ENCODE measurements at regions not wholly inside any gene's neighbourhood (a gene's known extent, or its start where the extent isn't known, plus 50 kb on each side); places are given as distances from the start of the nearest gene placed in this dataset.
"Not testable (repeated sequence)": the region's sequence is repeated elsewhere in the genome, so short reads cannot be mapped to it uniquely, and the experiment has no call there.

DNA sequence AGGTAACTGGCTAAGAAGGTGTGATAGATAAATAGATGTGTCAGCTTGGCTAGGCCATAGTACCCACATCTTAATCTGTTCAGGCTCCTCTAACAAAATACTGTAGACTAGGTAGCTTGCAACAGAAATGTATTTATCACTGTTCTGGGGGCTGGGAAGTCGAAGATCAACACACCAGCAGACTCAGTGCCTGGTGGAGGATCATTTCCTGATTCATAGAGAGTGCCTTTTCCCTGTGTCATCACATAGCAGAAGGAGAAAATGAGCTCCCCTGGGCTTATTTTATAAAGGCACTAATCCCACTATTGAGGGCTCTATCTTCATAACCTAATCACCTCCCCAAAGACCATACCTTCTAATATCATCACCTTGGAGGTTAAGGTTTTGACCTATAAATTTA, 532.7 kb upstream of the OLFM3 start:
- no peak for DNase-seq (ENCODE audit: low spot score)

GRCh38 chr1:102500758-102501157, 504.0 kb upstream of the OLFM3 start:
- DNase-seq (ENCODE audit: low spot score) = no peak

DNA sequence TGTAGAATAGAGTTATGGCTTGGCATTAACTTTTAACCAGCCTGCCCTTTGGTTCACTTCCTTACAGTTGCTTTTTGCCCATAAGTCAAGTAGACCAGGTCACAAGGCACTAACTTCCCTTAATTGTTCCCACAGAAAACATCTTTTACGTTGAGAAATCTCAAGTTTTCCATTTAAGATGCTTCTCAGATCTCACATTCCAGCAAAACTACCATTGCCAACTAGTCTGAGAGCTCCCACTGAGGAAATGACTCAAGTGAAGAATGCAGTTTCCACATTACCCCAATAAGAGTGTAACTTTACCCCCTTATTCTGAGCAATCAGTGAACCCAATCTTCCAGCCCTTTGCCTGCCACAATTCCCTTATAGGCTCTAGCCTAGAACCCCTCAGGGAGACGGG, 502.2 kb upstream of the OLFM3 start:
- no peak for DNase-seq (ENCODE audit: low spot score)

GRCh38 chr1:102497810-102498209, 501.1 kb upstream of the OLFM3 start:
- DNase-seq (ENCODE audit: low spot score) = peak; percentile 17

- no peak for DNase-seq (ENCODE audit: low spot score)
Observed at GRCh38 chr1:102472520-102472919, 475.8 kb upstream of the OLFM3 start.

DNA sequence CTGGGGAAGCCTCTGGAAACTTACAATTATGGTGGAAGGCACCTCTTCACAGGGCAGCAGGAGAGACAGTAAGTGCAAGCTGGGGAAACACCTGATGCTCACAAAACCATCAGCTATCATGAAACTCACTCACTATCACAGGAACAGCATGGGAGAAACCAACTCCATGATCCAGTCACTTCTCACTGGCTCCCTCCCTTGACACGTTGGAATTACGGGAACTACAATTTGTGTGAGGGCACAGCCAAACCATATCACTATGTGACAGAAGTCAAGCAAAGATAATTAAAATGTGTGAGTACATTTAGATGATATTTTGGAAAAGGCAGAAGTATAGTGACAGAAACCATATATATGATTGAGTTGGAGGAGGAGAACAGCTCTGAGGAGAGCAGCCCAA, 474.0 kb upstream of the OLFM3 start:
- DNase-seq (ENCODE audit: low spot score) = no peak

DNA sequence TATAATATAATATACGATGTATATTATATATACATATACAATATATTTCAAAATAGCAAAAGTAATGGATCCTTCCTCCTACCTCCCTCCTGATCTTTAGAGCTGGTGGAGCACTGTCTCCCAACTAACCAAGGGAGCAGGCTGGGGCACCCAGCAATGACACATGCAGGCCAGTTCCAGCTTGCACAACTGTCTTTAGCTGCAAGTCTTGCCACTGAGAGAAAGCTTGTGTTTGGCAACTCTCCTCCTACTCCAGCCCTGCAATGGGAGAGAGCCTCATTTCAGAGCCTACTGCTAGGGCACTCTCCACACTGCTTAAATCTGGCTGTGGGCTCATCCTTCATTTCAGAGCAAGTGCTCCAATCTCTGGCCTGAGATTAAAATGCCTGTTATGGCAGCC, 469.8 kb upstream of the OLFM3 start:
- DNase-seq (ENCODE audit: low spot score) = no peak

DNA sequence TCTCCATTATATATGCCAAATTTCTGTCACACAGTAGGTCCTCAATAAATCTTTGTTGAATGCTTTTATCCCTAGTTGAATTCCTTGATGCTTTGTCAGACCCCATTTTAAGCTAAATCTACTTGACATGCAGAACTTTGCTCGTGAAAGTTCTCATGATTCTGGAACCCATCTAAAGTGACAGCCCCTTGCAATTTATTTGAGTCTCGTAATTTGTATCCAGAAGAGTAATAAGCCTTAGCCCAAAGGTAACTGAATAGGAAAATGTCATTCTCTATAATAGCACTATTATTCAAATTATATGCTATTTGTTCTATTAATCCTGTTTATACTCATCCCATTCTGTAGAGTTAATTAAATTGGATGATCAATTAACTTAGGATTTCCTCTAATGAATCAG, 466.6 kb upstream of the OLFM3 start:
- no peak for DNase-seq (ENCODE audit: low spot score)

DNA sequence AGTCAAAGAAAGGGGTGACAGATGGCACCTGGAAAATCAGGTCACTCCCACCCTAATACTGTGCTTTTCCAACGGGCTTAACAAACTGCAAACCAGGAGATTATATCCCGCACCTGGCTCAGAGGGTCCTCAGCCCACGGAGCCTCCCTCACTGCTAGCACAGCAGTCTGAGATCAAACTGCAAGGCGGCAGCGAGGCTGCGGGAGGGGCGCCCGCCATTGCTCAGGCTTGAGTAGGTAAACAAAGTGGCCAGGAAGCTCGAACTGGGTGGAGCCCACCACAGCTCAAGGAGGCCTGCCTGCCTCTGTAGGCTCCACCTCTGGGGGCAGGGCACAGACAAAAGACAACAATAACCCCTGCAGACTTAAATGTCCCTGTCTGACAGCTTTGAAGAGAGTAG, 445.6 kb upstream of the OLFM3 start:
- DNase-seq (ENCODE audit: low spot score) = not testable (repeated sequence)

DNA sequence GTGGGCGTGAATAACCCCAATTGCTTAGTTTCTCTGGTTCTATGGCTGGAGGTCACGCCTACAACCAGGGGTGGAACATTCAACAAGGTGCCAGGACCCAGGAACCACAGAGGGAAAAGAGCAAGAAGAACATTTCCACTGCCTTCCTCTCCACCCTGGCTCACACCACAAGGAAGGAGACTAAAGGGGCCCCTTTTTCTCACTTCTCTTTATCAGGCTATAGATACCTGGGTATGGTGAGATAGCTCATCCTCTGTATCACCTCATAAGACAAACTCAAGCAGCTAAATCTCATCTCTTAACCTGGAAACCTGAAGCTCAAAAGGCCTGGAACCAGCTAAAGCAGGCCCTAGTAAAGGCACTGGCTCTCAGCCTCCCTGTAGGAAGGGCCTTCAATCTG, 438.8 kb upstream of the OLFM3 start:
- DNase-seq (ENCODE audit: low spot score) = no peak

DNA sequence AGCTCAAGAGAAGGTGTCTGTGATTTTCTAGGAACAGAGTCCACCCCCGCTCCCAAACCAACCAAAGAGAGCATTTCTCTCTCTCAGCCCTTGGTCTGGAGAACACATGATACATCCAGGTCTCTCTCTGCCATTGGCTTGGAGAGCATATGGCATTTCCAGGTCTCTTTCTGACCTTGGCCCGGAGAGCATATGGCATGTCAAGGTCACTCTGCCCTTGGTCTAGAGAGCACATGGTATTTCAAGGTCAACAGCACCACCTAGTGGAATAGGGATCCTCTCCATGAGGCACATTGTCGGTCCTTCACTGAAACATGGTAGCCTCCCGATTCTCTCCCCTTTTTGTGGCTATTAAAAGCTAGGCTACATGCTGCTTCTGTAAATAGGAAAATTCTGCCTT, 437.7 kb upstream of the OLFM3 start:
- DNase-seq (ENCODE audit: low spot score) = peak; percentile 29

DNA sequence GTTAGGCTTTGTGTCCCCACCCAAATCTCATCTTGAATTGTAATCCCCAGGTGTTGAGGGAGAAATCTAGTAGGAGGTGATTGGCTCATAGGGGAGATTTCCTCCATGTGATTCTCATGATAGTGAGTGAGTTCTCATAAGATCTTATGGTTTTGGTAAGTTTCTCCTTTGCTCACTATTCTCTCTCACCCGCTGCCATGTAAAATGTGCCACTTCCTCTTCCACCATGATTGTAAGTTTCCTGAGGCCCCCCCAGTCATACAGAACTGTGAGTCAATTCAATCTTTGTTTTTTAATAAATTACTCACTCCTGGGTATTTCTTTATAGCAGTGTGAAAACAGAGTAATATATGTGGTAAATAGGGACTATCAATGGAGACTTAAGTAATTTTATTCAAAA, 434.5 kb upstream of the OLFM3 start:
- no peak for DNase-seq (ENCODE audit: low spot score)

DNA sequence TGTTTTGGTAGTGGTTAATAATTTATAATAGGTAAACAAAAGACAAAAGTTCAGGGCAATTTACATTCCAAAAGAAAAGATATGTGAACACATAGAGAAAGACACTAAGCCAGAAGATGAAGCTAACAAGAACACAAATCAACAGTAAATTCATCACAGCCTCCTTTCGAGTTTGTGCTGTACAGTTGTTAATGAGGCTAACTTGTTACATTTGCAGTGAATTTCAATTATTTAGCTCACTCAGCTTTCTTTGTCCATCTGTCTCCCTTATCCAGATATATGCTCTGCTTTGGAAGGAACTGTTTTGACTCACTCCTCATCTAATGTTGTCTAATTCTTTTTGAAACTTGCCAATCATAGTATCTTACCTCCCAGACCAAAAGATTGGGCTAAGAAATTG, 423.3 kb upstream of the OLFM3 start:
- DNase-seq (ENCODE audit: low spot score) = no peak

Measured in SK-N-DZ (cell line).